ENCODE measurements at regions not wholly inside any gene's neighbourhood (a gene's known extent, or its start where the extent isn't known, plus 50 kb on each side); places are given as distances from the start of the nearest gene placed in this dataset.
"Not testable (repeated sequence)": the region's sequence is repeated elsewhere in the genome, so short reads cannot be mapped to it uniquely, and the experiment has no call there.

GRCh38 chr14:88104710-88105109 is 99.8 kb downstream of the GPR65 start:
- H3K4me1 Mint-ChIP-seq (ENCODE audit: low read depth), result no peaks in the 10 kb centered on the region
- DNase-seq (no peak), ATAC-seq (no peak)
- H3K9me3 Mint-ChIP-seq, result peaks cover 15% of the 10 kb centered on the region
- intact Hi-C loops (cut with micrococcal nuclease), result no loop called here
- peaks cover 2% of the 10 kb centered on the region for H3K36me3 Mint-ChIP-seq (ENCODE audit: low read depth)
- no peak overlapping the region for H3K4me3 Mint-ChIP-seq
- POLR2A ChIA-PET, result no interaction called here
- no peaks in the 10 kb centered on the region for H3K27me3 Mint-ChIP-seq
- CTCF ChIA-PET, result no interaction called here
- TF ChIP-seq CTCF (IDR thresholded peaks at IDR 0.05), result no peak
- no peak overlapping the region for H3K27ac Mint-ChIP-seq

- ChIA-PET CTCF (no interaction called here), POLR2A (no interaction called here)
- intact Hi-C loops (cut with micrococcal nuclease), result no loop called here
- Mint-ChIP-seq H3K36me3 (ENCODE audit: low read depth) (peaks cover 2% of the 10 kb centered on the region), H3K4me1 (ENCODE audit: low read depth) (no peaks in the 10 kb centered on the region), H3K27ac (no peak overlapping the region), H3K27me3 (no peaks in the 10 kb centered on the region), H3K9me3 (peaks cover 15% of the 10 kb centered on the region), H3K4me3 (no peak overlapping the region)
- no peak for TF ChIP-seq CTCF (IDR thresholded peaks at IDR 0.05)
- ATAC-seq (no peak), DNase-seq (no peak)
Observed at GRCh38 chr14:88106377-88106776, 101.4 kb downstream of the GPR65 start.

GRCh38 chr14:88127669-88128068 is 122.7 kb downstream of the GPR65 start:
- intact Hi-C loops (cut with micrococcal nuclease); H3K9me3 Mint-ChIP-seq; POLR2A ChIA-PET; H3K27me3 Mint-ChIP-seq; ATAC-seq; DNase-seq; H3K27ac Mint-ChIP-seq; H3K4me3 Mint-ChIP-seq; H3K36me3 Mint-ChIP-seq (ENCODE audit: low read depth): not testable (repeated sequence)
- CTCF ChIA-PET, result interaction anchor here (1.6 kb wide), 1 partner anchor 74 kb away, joined by 3 read pairs; no protein-coding TSS in a partner anchor
- H3K4me1 Mint-ChIP-seq (ENCODE audit: low read depth), result peaks cover 19% of the 10 kb centered on the region

GRCh38 chr14:88128816-88129215 is 123.9 kb downstream of the GPR65 start:
- peaks cover 3% of the 10 kb centered on the region for H3K36me3 Mint-ChIP-seq (ENCODE audit: low read depth)
- no peaks in the 10 kb centered on the region for H3K27me3 Mint-ChIP-seq
- H3K27ac Mint-ChIP-seq, result no peak overlapping the region
- ATAC-seq (no peak), DNase-seq (no peak)
- ChIA-PET POLR2A (no interaction called here), CTCF (no interaction called here)
- peaks cover 4% of the 10 kb centered on the region for H3K9me3 Mint-ChIP-seq
- intact Hi-C loops (cut with micrococcal nuclease), result no loop called here
- H3K4me3 Mint-ChIP-seq, result no peak overlapping the region
- peaks cover 19% of the 10 kb centered on the region for H3K4me1 Mint-ChIP-seq (ENCODE audit: low read depth)
- TF ChIP-seq CTCF (IDR thresholded peaks at IDR 0.05), result no peak

GRCh38 chr14:88129306-88130056 is 124.5 kb downstream of the GPR65 start:
- ATAC-seq, result peak; percentile 71
- no peak for TF ChIP-seq CTCF (IDR thresholded peaks at IDR 0.05)
- intact Hi-C loops (cut with micrococcal nuclease), result no loop called here
- peaks cover 4% of the 10 kb centered on the region for H3K9me3 Mint-ChIP-seq
- no peaks in the 10 kb centered on the region for H3K27me3 Mint-ChIP-seq
- peaks cover 19% of the 10 kb centered on the region for H3K4me1 Mint-ChIP-seq (ENCODE audit: low read depth)
- H3K27ac Mint-ChIP-seq, result no peak overlapping the region
- H3K4me3 Mint-ChIP-seq, result peak overlapping the region; percentile 18
- ChIA-PET CTCF (interaction anchor here (0.9 to 1.6 kb wide), 3 partner anchors 39 to 184 kb away, joined by 3 to 9 read pairs (median 6); no protein-coding TSS in a partner anchor), POLR2A (interaction anchor here (1.0 to 1.4 kb wide), 2 partner anchors 137 to 177 kb away, joined by 3 read pairs; partner anchors contain the start of gene GALC)
- H3K36me3 Mint-ChIP-seq (ENCODE audit: low read depth), result peaks cover 3% of the 10 kb centered on the region
- DNase-seq, result peak; percentile 15

Data from activated CD8-positive, alpha-beta T cell treated with anti-CD3 and anti-CD28 coated beads for 36 hours (primary cell).